CD14-positive monocyte (primary cell): ENCODE measurements at regions not wholly inside any gene's neighbourhood (a gene's known extent, or its start where the extent isn't known, plus 50 kb on each side); places are given as distances from the start of the nearest gene placed in this dataset.
"Not testable (repeated sequence)": the region's sequence is repeated elsewhere in the genome, so short reads cannot be mapped to it uniquely, and the experiment has no call there.

Experiments
- DNase-seq, 3 donors: peaks; one replicate each; pipeline ENCODE4 v3.0.0-alpha.2; 2011 to 2022
- H2AFZ ChIP-seq: 2 replicates; pipeline ENCODE4 v1.6.0; 2012; ENCODE audit warnings: mild to moderate bottlenecking, low read depth, low read length, inconsistent platforms; ENCODE audit not compliant: insufficient read depth, poor library complexity, severe bottlenecking
- H3K27ac ChIP-seq, 2 donors: 1 replicate in 1 of 2; 2 replicates in 1 of 2; pipeline ENCODE4 v1.5.1; 2012 to 2013; ENCODE audit warnings: low read length in 2 of 2, control low read depth in 1 of 2, inconsistent platforms in 1 of 2, low read depth in 1 of 2, mild to moderate bottlenecking in 1 of 2
- H3K27me3 ChIP-seq, 2 donors: one replicate each; pipeline versions ENCODE4 v1.6.0 to v1.6.1; 2011 to 2013; ENCODE audit warnings: low read length in 2 of 2; ENCODE audit not compliant: control insufficient read depth in 2 of 2, insufficient read depth in 2 of 2
- H3K36me3 ChIP-seq, 2 donors: replicated peaks in 1 of 2; 1 replicate in 1 of 2; 2 replicates in 1 of 2; pipeline versions ENCODE4 v1.5.1 to v1.6.1; 2012 to 2013; ENCODE audit warnings: low read length in 2 of 2, control low read depth in 1 of 2, inconsistent platforms in 1 of 2, mild to moderate bottlenecking in 1 of 2; ENCODE audit not compliant: insufficient read depth in 2 of 2, control insufficient read depth in 1 of 2
- H3K4me1 ChIP-seq, 2 donors: 1 replicate in 1 of 2; 2 replicates in 1 of 2; pipeline versions ENCODE4 v1.5.1 to v1.6.1; 2012 to 2013; ENCODE audit warnings: low read length in 2 of 2, control low read depth in 1 of 2, inconsistent platforms in 1 of 2, mild to moderate bottlenecking in 1 of 2, moderate library complexity in 1 of 2; ENCODE audit not compliant: insufficient read depth in 2 of 2, control insufficient read depth in 1 of 2
- H3K4me2 ChIP-seq: replicated peaks from 2 replicates; pipeline ENCODE3; 2012; ENCODE audit warnings: low read length, moderate library complexity, mild to moderate bottlenecking; ENCODE audit not compliant: poor library complexity, severe bottlenecking; ENCODE audit errors: extremely low read depth
- H3K4me3 ChIP-seq, 3 experiments: fragments of 200-600 bp in 1 of 3; sonication (generic) in 1 of 3; replicated peaks in 1 of 3; 1 replicate in 2 of 3; 2 replicates in 1 of 3; pipeline ENCODE4 v1.5.1; 2011 to 2013; ENCODE audit warnings: low read length in 3 of 3, mild to moderate bottlenecking in 3 of 3, control low read depth in 2 of 3, low read depth in 2 of 3, inconsistent platforms in 1 of 3, moderate library complexity in 1 of 3
- H3K79me2 ChIP-seq: 2 replicates; pipeline ENCODE4 v1.6.0; 2012; ENCODE audit warnings: mild to moderate bottlenecking, control low read depth, inconsistent platforms, low read length, moderate library complexity; ENCODE audit not compliant: insufficient read depth
- H3K9ac ChIP-seq: 2 replicates; pipeline ENCODE4 v1.6.0; 2017; ENCODE audit warnings: low read length, mild to moderate bottlenecking; ENCODE audit not compliant: insufficient read depth, poor library complexity, severe bottlenecking
- H3K9me3 ChIP-seq, 2 donors: replicated peaks in 1 of 2; 1 replicate in 1 of 2; 2 replicates in 1 of 2; pipeline versions ENCODE4 v1.5.1 to v1.6.1; 2012 to 2013; ENCODE audit warnings: low read length in 2 of 2, control low read depth in 1 of 2; ENCODE audit not compliant: control insufficient read depth in 1 of 2, insufficient read depth in 1 of 2
- H4K20me1 ChIP-seq: 2 replicates; pipeline ENCODE4 v1.6.0; 2012; ENCODE audit warnings: mild to moderate bottlenecking, low read length, control low read depth, moderate library complexity; ENCODE audit not compliant: insufficient read depth
- H3K27ac Mint-ChIP-seq, 7 donors: one replicate each; pipeline ENCODE4 v1.8.0; 2020; ENCODE audit warnings: mild to moderate bottlenecking in 7 of 7, mixed read lengths in 7 of 7, moderate library complexity in 6 of 7, inconsistent platforms in 2 of 7
- H3K27me3 Mint-ChIP-seq, 3 donors: one replicate each; pipeline ENCODE4 v1.8.0; 2021 to 2022; ENCODE audit warnings: low read depth in 3 of 3, mild to moderate bottlenecking in 3 of 3, mixed read lengths in 3 of 3, moderate library complexity in 3 of 3, inconsistent platforms in 1 of 3
- H3K36me3 Mint-ChIP-seq, 2 donors: one replicate each; pipeline ENCODE4 v1.8.0; 2020; ENCODE audit warnings: mixed read lengths in 2 of 2, inconsistent platforms in 1 of 2, mild to moderate bottlenecking in 1 of 2
- H3K4me1 Mint-ChIP-seq: one replicate; pipeline ENCODE4 v1.8.0; 2020; ENCODE audit warnings: mild to moderate bottlenecking, mixed read lengths
- H3K4me3 Mint-ChIP-seq, 2 donors: one replicate each; pipeline ENCODE4 v1.8.0; 2020; ENCODE audit warnings: mild to moderate bottlenecking in 2 of 2, mixed read lengths in 2 of 2, moderate library complexity in 1 of 2
- H3K9me3 Mint-ChIP-seq, 7 donors: one replicate each; pipeline ENCODE4 v1.8.0; 2020 to 2022; ENCODE audit warnings: mixed read lengths in 7 of 7, mild to moderate bottlenecking in 6 of 7, moderate library complexity in 6 of 7, inconsistent platforms in 2 of 7
- CTCF ChIP-seq: fragments of 200-600 bp; IDR thresholded peaks from one replicate; pipeline ENCODE4 v1.8.0; 2022; ENCODE audit warnings: antibody characterized with exemption, mild to moderate bottlenecking
- WGBS: methylation state at CpG from one replicate; pipeline ENCODE4 v1.1.5; 2013; ENCODE audit warnings: missing lambda C conversion rate; ENCODE audit not compliant: insufficient coverage; 5-methylcytosine and 5-hydroxymethylcytosine counted together
- intact Hi-C, 2 donors: fragments of 100-400 bp; cut with micrococcal nuclease; formaldehyde crosslinking; loops; one replicate each; pipeline versions ENCODE4 v1.15.0 to v1.15.1; 2023

GRCh38 chr10:8688881-8689280 lies 634.4 kb downstream of the GATA3 start:
- H3K27ac Mint-ChIP-seq: no peak overlapping the region
- Histone ChIP-seq H3K9me3 (peaks cover 3 to 4% of the 10 kb centered on the region in 2 donors), H3K4me2 (no peak overlapping the region), H3K27me3 (no peaks in the 10 kb centered on the region), H3K36me3 (no peaks in the 10 kb centered on the region), H3K4me1 (no peaks in the 10 kb centered on the region), H3K79me2 (no peaks in the 10 kb centered on the region), H2AFZ (no peak overlapping the region), H3K9ac (no peak overlapping the region), H4K20me1 (no peaks in the 10 kb centered on the region), H3K27ac (no peak overlapping the region), H3K4me3 (no peak overlapping the region)
- no peak for TF ChIP-seq CTCF
- H3K36me3 Mint-ChIP-seq: no peaks in the 10 kb centered on the region
- no peak overlapping the region for H3K4me3 Mint-ChIP-seq
- no peaks in the 10 kb centered on the region for H3K4me1 Mint-ChIP-seq
- no peak for DNase-seq
- peaks cover 0 to 7% (median 3%) of the 10 kb centered on the region in 7 donors for H3K9me3 Mint-ChIP-seq
- no peaks in the 10 kb centered on the region for H3K27me3 Mint-ChIP-seq
- intact Hi-C loops: no loop called here
- 100% methylated on average over 2 of the region's 4 CpGs for WGBS

DNA sequence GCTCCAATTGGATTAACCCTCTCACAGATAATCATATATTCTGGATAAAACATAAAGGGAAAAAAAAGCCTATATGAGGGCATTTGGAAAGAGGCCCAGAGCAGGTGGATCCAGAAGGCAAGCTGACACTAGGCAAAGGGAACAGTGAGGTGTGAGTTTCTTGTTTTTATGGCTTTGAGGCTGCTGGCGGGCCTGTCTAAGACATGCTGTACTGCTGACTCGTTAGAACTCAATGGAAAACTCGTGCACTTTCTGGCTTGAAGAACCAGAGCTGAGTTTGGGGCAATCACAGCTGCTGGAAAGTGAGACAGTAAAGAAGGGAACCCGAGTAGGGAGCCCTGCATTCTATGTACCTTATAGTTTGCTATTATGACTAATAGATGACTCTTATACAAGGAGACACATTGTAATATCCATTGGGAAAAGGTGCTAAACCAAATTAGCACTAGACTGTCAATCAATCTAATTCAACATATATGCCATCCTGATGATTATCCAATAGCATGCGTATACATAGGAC lies 637.1 kb downstream of the GATA3 start:
- H3K9ac ChIP-seq: no peak overlapping the region
- H3K27me3 ChIP-seq: no peaks in the 10 kb centered on the region

DNA sequence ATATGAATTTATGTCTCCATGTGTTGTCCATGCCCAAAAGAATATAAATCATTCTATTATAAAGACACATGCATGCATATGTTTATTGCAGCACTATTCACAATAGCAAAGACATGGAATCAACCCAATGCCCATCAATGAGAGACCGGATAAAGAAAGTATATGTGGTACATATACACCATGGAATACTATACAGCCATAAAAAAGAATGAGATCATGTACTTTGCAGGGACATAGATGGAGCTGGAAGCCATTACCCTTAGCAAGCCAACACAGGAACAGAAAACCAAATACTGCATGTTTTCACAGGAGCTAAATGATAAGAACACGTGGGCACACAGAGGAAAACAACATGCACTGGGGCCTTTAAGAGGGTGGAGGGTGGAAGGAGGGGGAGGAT lies 639.1 kb downstream of the GATA3 start:
- WGBS: no CpG with 5 or more reads among the region's 2 CpGs
- H3K79me2 ChIP-seq, intact Hi-C loops: not testable (repeated sequence)

More for the DNA sequence above, 637.1 kb downstream of the GATA3 start:
- 100% methylated on average over 2 of the region's 5 CpGs for WGBS
- no peak overlapping the region for H3K4me3 Mint-ChIP-seq
- no peak for TF ChIP-seq CTCF
- no peaks in the 10 kb centered on the region for H3K4me1 ChIP-seq
- H3K4me1 Mint-ChIP-seq: no peaks in the 10 kb centered on the region
- H3K27ac Mint-ChIP-seq: no peak overlapping the region
- H3K36me3 ChIP-seq: no peaks in the 10 kb centered on the region
- H3K36me3 Mint-ChIP-seq: no peaks in the 10 kb centered on the region
- no peak overlapping the region for H3K4me3 ChIP-seq
- no peak overlapping the region for H3K27ac ChIP-seq
- no peaks in the 10 kb centered on the region for H3K79me2 ChIP-seq
- H3K9me3 Mint-ChIP-seq: peaks cover 0 to 9% (median 3%) of the 10 kb centered on the region in 7 donors
- no peak overlapping the region for H3K4me2 ChIP-seq
- peaks cover 3 to 4% of the 10 kb centered on the region in 2 donors for H3K9me3 ChIP-seq
- intact Hi-C loops: no loop called here
- H2AFZ ChIP-seq: no peak overlapping the region
- DNase-seq: no peak
- no peaks in the 10 kb centered on the region for H4K20me1 ChIP-seq
- H3K27me3 Mint-ChIP-seq: no peaks in the 10 kb centered on the region

More for the DNA sequence above, 639.1 kb downstream of the GATA3 start:
- H3K4me1 Mint-ChIP-seq, H4K20me1 ChIP-seq, H3K27me3 ChIP-seq, H3K9me3 ChIP-seq, H3K27ac Mint-ChIP-seq, H3K9me3 Mint-ChIP-seq, H3K27me3 Mint-ChIP-seq, DNase-seq, H3K4me2 ChIP-seq, H2AFZ ChIP-seq, H3K4me1 ChIP-seq, H3K9ac ChIP-seq, H3K4me3 Mint-ChIP-seq, H3K36me3 Mint-ChIP-seq, H3K27ac ChIP-seq, H3K36me3 ChIP-seq, H3K4me3 ChIP-seq: not testable (repeated sequence)
